OCI-LY7 (cell line): ENCODE measurements at regions not wholly inside any gene's neighbourhood (a gene's known extent, or its start where the extent isn't known, plus 50 kb on each side); places are given as distances from the start of the nearest gene placed in this dataset.

Experiments used
- BruUV-seq: library from RNA; stranded (reverse); fragments of 400-500 nt; replicated peaks from 2 replicates; lab custom pipeline; 2021; lab: Mats Ljungman, UMichigan
- CTCF ChIA-PET: fragments of 300-600 bp; sonication (Branson Sonifier 250); formaldehyde crosslinking; loops from one replicate; lab custom pipeline; 2022; ENCODE audit warnings: antibody characterized with exemption; ENCODE audit not compliant: unreplicated experiment; lab: Charles Lee
- POLR2A ChIA-PET: fragments of 300-600 bp; sonication (Branson Sonifier 250); formaldehyde crosslinking; loops from one replicate; lab custom pipeline; 2022; ENCODE audit warnings: antibody characterized with exemption; lab: Charles Lee
- DNase-seq: peaks from one replicate; pipeline ENCODE4 v3.0.0-alpha.2; 2015; ENCODE audit warnings: low spot score
- H2AFZ ChIP-seq: fragments of 200-600 bp; sonication (generic), shearing (Covaris generic); 2 replicates; pipeline ENCODE4 v1.6.1; 2014; ENCODE audit warnings: mild to moderate bottlenecking, antibody characterized with exemption, low read length, moderate library complexity
- H3K27ac ChIP-seq: fragments of 200-600 bp; sonication (generic); 2 replicates; pipeline ENCODE4 v1.5.1; 2014; ENCODE audit warnings: mixed run types, low read depth, mild to moderate bottlenecking, moderate library complexity, low read length, inconsistent platforms; ENCODE audit not compliant: poor library complexity, severe bottlenecking
- H3K36me3 ChIP-seq: fragments of 200-600 bp; sonication (generic); 2 replicates; pipeline ENCODE4 v1.6.1; 2014; ENCODE audit warnings: mild to moderate bottlenecking, antibody characterized with exemption, low read length, moderate library complexity, mixed read lengths; ENCODE audit not compliant: insufficient read depth
- H3K4me1 ChIP-seq: fragments of 200-600 bp; sonication (generic); 2 replicates; pipeline ENCODE4 v1.5.1; 2014; ENCODE audit warnings: mild to moderate bottlenecking, low read length; ENCODE audit not compliant: insufficient read depth, poor library complexity, severe bottlenecking
- H3K4me2 ChIP-seq: fragments of 200-600 bp; sonication (generic); 2 replicates; pipeline ENCODE4 v1.6.1; 2014; ENCODE audit warnings: mild to moderate bottlenecking, low read length
- H3K4me3 ChIP-seq: fragments of 200-600 bp; sonication (generic); 2 replicates; pipeline ENCODE4 v1.5.1; 2014; ENCODE audit warnings: mild to moderate bottlenecking, low read depth, low read length; ENCODE audit not compliant: poor library complexity, severe bottlenecking
- H3K79me2 ChIP-seq: fragments of 200-600 bp; sonication (generic); 2 replicates; pipeline ENCODE4 v1.6.1; 2016; ENCODE audit warnings: low read depth, mild to moderate bottlenecking, low read length, moderate library complexity, mixed read lengths; ENCODE audit not compliant: insufficient read depth
- H3K9me2 ChIP-seq: fragments of 200-600 bp; sonication (generic); 2 replicates; pipeline ENCODE4 v1.6.1; 2016; ENCODE audit warnings: mild to moderate bottlenecking, low read length, mixed read lengths; ENCODE audit not compliant: insufficient read depth
- H3K9me3 ChIP-seq: fragments of 200-600 bp; sonication (generic); 2 replicates; pipeline ENCODE4 v1.6.1; 2014; ENCODE audit warnings: mild to moderate bottlenecking, mixed run types, low read length, mixed read lengths
- H4K20me1 ChIP-seq: fragments of 200-600 bp; sonication (generic); 2 replicates; pipeline ENCODE4 v1.6.1; 2014; ENCODE audit warnings: mild to moderate bottlenecking, antibody characterized with exemption, low read length, moderate library complexity, mixed read lengths; ENCODE audit not compliant: insufficient read depth
- EZH2phosphoT487 ChIP-seq: fragments of 200-600 bp; sonication (generic); IDR thresholded peaks from 2 replicates; pipeline ENCODE4 v1.6.1; 2018; ENCODE audit warnings: low read depth, borderline replicate concordance, mild to moderate bottlenecking, mixed run types, antibody characterized with exemption, low read length, moderate library complexity, mixed read lengths
- intact Hi-C: fragments of 100-400 bp; cut with micrococcal nuclease; formaldehyde crosslinking; loops from one replicate; pipeline ENCODE4 v1.10.0; 2022; ENCODE audit not compliant: unreplicated experiment
- TF ChIP-seq, protein P1 (sequence below): fragments of 200-600 bp; sonication (generic); conservative IDR thresholded peaks from 2 replicates; pipeline ENCODE4 v1.5.1; 2014; ENCODE audit warnings: mild to moderate bottlenecking, antibody characterized with exemption, low read length, moderate library complexity, mixed read lengths

DNA sequence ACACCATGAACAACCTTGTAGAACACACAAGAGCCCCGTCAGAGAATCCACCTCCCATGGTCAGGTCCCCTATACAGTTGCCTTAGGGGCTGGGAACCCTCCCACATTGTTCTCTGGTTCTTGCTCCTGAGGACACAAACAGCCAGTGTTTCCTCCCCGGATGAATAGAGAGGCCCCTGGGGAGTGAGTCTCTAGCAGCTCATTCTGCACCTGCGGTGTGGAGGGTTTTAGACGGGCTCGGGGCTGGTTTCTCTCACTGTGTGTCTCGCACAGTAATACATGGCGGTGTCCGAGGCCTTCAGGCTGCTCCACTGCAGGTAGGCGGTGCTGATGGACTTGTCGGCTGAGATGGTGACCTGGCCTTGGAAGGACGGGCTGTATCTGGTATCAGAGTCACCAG is 1052.1 kb downstream of the TMEM121 start:
- Histone ChIP-seq H3K4me2 (peak overlapping the region; percentile 36; the same call in 1 of the 2 replicates), H3K79me2 (no peaks in the 10 kb centered on the region), H3K4me3 (no peak overlapping the region), H4K20me1 (no peaks in the 10 kb centered on the region), H3K4me1 (peaks cover 10% of the 10 kb centered on the region), H3K9me3 (no peaks in the 10 kb centered on the region), H2AFZ (no peak overlapping the region), H3K36me3 (no peaks in the 10 kb centered on the region), H3K9me2 (no peaks in the 10 kb centered on the region), H3K27ac (no peak overlapping the region)
- DNase-seq: peak; percentile 68
- BruUV-seq: no TSS peak
- ChIA-PET CTCF (no interaction called here), POLR2A (no interaction called here)
- intact Hi-C loops: no loop called here
- TF ChIP-seq EZH2phosphoT487: no peak
- TF ChIP-seq, protein P1, sequence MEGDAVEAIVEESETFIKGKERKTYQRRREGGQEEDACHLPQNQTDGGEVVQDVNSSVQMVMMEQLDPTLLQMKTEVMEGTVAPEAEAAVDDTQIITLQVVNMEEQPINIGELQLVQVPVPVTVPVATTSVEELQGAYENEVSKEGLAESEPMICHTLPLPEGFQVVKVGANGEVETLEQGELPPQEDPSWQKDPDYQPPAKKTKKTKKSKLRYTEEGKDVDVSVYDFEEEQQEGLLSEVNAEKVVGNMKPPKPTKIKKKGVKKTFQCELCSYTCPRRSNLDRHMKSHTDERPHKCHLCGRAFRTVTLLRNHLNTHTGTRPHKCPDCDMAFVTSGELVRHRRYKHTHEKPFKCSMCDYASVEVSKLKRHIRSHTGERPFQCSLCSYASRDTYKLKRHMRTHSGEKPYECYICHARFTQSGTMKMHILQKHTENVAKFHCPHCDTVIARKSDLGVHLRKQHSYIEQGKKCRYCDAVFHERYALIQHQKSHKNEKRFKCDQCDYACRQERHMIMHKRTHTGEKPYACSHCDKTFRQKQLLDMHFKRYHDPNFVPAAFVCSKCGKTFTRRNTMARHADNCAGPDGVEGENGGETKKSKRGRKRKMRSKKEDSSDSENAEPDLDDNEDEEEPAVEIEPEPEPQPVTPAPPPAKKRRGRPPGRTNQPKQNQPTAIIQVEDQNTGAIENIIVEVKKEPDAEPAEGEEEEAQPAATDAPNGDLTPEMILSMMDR: no peak

DNA sequence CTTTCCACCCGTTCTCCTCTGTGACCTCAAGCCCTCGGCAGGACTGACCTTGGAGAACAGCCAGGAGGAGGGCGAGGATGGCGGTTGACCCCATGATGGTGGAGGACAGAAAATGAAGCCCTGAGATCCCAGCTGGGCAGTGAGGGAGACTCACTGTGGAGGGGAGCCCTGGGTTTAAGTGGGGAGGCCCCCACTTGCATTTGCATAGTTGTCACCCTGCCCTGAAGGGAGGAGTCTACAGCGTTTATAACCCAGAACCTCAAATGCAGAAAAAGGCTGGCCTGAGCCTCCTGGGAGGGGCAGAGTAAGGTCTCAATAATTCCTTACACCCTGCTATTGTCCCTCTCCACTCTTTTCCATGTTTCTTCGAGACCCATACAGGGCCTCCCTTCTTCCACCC is 1052.7 kb downstream of the TMEM121 start:
- no TSS peak for BruUV-seq

DNA sequence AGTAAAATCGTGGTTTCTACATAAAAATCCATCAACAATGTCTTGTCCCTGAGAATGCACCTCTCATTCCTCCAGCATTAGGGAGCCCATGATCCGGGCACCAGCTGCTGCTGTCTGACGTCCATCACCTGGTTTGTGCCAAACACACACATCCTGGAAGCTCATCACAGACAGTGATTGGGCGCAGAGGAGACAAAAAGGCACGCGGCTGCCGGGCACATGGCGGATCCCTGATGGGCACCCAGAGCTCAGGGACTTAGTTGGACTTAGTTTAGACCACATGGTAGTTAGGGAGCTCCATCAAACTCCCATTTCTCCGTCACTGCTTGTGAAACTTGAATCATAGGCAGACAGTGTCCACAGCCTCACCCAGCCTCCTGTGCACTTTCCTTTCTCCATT is 1059.3 kb downstream of the TMEM121 start:
- Histone ChIP-seq H3K4me2 (no peak overlapping the region), H4K20me1 (no peaks in the 10 kb centered on the region), H3K9me3 (no peaks in the 10 kb centered on the region), H3K27ac (no peak overlapping the region), H2AFZ (no peak overlapping the region), H3K9me2 (no peaks in the 10 kb centered on the region), H3K36me3 (no peaks in the 10 kb centered on the region), H3K79me2 (no peaks in the 10 kb centered on the region), H3K4me3 (no peak overlapping the region), H3K4me1 (peaks cover 13% of the 10 kb centered on the region)
- no TSS peak for BruUV-seq
- DNase-seq: no peak
- no peak for TF ChIP-seq EZH2phosphoT487
- TF ChIP-seq, protein P1: no peak
- ChIA-PET CTCF (no interaction called here), POLR2A (no interaction called here)
- intact Hi-C loops: no loop called here

More for the DNA sequence above, 1052.7 kb downstream of the TMEM121 start:
- Histone ChIP-seq H3K4me2 (peak overlapping the region; percentile 36; the same call in 1 of the 2 replicates), H3K9me3 (no peaks in the 10 kb centered on the region), H3K36me3 (no peaks in the 10 kb centered on the region), H3K4me1 (peaks cover 10% of the 10 kb centered on the region), H3K27ac (no peak overlapping the region), H3K9me2 (no peaks in the 10 kb centered on the region), H3K4me3 (no peak overlapping the region), H4K20me1 (no peaks in the 10 kb centered on the region), H3K79me2 (no peaks in the 10 kb centered on the region), H2AFZ (no peak overlapping the region)
- no peak for TF ChIP-seq EZH2phosphoT487
- TF ChIP-seq, protein P1: no peak
- intact Hi-C loops: no loop called here
- ChIA-PET POLR2A (no interaction called here), CTCF (no interaction called here)
- DNase-seq: no peak
